B cell (primary cell): ENCODE measurements at regions not wholly inside any gene's neighbourhood (a gene's known extent, or its start where the extent isn't known, plus 50 kb on each side); places are given as distances from the start of the nearest gene placed in this dataset.

Experiments used
- CTCF ChIP-seq: fragments of 200-600 bp; IDR thresholded peaks from one replicate; pipeline ENCODE4 v1.8.0; 2022; ENCODE audit warnings: antibody characterized with exemption, mild to moderate bottlenecking
- EZH2 ChIP-seq: IDR thresholded peaks from 2 replicates; pipeline ENCODE4 v1.6.1; 2012; ENCODE audit warnings: borderline replicate concordance, low read depth, mild to moderate bottlenecking, moderate library complexity, low read length; ENCODE audit not compliant: insufficient read depth, poor library complexity, severe bottlenecking

- TF ChIP-seq CTCF, result no peak
- no peak for TF ChIP-seq EZH2
These were observed 223.2 kb upstream of the ACO1 start for GRCh38 chr9:32161209-32161608.
